DMS79 treated with DMSO at 0.1 percent for 48 hours (cell line): ENCODE measurements at regions not wholly inside any gene's neighbourhood (a gene's known extent, or its start where the extent isn't known, plus 50 kb on each side); places are given as distances from the start of the nearest gene placed in this dataset.

ENCODE experiments used
- DNase-seq: peaks from one replicate; lab custom pipeline; 2025; lab: John Stamatoyannopoulos, UW

DNA sequence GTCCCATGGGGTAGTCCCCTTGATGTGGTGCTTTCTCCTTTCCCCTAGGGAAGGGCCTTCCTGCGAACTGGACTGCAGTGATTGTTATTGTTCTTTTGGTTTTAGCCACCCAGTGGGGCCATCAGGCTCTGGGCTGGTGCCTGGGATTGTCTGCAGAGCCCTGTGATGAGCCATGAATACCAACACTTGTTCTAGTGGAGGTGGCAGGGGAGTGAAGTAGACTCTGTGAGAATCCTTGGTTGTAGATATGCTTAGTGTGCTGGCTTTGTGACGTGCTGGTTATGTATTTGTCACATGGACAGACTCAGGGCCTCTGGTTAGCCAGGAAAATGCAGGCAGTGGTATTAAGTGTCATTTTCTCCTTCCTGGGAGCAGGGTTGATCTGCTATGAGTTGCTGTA is 51.8 kb upstream of the NDUFB4 start:
- no peak for DNase-seq

DNA sequence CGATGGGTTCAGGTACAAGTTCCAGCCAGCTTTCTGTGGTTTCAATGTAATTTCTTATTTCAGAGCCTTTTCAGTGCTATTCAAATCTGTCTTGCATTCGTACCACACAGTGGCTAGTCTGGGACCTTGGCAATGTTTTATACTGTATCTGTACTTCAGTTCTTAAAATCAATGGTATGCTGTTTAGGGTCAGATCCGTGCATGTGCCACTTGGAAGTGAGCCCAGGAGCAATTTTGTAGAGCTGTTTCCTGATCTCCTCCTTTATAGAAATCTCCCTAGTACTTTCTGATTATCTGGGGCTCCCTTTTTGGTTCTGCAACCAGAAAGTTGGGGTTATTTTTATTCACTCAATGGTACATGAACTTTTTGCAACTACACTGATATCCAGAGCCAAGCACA is 59.5 kb upstream of the NDUFB4 start:
- no peak for DNase-seq

GRCh38 chr3:120532969-120533368 is 63.2 kb upstream of the NDUFB4 start:
- DNase-seq = no peak

GRCh38 chr3:120528163-120528562 is 68.0 kb upstream of the NDUFB4 start:
- DNase-seq = no peak

DNA sequence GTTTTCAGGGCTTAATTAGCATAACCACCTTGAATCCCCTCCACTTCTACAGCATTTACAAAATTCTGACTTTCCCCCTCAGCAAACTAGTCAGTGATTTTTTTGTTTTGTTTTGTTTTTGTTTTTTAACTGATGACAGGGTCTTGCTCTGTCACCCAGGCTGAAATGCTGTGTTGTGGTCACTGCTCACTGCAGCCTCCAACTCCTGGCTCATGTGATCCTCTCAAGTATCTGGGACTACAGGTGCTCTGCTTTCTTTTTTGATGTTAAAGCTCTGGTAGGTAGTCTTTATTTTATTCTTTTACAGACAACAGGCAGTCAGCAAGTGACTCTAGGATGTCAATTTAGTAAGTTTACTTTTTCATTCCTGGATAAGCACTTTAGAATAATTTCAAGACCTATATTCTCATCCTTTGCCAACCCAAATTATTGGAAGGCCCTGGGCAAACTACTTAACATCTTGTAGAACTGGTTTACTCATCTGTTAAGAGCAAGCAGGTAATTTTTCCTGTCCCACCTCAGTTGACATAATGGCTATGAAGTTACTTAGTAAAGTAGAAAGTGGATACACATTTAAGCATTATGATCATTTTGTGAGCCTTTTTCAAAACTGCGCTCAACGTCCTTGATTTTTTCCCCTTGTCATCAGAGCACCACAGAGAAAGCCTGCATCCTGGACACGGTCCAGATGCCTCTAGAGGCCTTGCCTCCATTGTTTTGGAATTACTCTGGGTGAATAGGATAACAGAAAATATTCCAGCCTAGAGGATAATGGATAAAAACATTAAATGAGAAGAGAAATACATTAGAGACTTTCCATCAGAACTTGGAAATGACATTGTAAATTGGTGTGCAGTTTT is 69.9 kb upstream of the NDUFB4 start:
- peak; percentile 83 for DNase-seq

GRCh38 chr3:120524171-120524923 is 71.8 kb upstream of the NDUFB4 start:
- DNase-seq = no peak

DNA sequence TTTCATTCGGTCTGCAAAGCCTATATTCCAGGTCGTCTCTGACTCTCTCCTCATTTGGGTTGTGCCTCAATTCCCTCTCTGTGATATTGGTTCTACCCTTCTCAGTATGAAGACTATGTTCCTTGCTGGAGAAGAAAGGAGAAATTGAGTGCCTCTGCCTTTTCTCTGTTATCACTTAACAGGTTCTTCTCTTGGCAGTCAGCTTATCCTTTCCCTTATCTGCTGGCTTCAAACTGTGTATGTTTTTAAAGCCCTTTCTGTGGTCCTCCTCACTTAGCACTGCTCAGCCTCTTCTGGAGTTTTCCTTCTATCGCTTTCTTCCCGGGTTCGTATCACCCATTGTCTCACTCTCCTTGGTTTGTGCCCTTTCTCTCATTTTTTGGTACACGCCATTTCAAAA is 65.3 kb upstream of the FSTL1 start:
- no peak for DNase-seq

DNA sequence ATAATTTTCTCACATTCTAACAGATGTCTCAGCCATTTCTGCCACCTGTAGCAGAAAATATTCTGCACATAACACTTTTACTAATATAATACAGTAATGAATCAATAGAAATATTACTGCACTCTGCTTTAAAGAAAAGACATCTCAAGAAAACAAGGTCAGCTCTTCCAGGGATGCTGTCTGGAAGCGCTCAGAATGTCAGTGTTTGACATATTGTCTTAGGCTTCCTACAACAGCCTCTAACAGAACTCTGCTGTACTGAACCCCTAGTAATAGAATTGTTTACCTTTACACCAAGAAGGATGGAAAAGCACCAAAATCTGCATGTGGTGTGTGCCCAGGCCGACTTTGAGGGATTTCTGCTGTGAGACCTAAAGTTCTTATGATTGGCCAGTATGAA is 61.9 kb upstream of the FSTL1 start:
- no peak for DNase-seq

DNA sequence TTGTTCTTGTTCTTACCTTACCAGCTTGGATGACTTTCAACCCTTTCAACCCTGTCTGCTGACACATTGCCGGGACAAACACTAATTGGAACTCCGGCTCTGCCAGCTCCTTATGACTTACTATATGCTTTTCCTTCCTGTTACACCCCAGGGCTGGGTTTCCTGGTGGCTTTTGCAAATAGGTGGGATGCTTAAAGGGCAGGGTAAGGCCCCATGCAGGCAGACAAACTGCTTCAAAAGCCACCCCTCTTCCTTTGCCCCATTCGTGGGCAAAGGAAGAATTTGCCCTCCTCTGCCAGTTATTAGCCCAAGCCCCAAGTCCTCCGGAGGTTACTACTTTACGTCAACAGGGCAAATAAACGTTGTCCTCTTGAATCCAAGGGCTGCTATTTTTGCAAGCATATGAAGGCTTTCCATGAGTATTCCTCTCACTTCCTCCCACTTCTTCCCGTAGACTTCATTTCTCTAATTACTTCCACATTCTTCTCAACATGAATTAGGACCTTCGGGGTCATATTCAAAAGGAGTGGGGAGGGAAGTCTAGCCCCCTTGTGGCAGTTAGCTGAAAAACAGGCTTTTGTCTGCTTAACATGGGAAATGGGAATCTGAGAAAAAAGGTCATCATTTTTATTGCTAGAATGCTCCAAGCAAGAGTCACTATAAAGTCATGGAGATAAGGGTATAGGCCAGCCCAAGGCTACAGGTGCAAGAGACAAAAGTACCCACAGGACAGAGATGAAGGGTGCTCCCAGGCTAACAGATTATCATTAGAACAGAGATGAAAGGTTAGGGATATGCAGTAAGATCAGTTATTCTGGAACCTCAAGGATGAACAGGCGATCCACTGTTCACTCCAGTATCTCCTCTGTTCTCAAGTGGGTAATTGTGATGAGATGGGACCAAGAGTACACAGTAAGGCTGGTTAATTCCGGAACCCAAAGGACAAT is 56.3 kb upstream of the FSTL1 start:
- DNase-seq = peak; percentile 73

DNA sequence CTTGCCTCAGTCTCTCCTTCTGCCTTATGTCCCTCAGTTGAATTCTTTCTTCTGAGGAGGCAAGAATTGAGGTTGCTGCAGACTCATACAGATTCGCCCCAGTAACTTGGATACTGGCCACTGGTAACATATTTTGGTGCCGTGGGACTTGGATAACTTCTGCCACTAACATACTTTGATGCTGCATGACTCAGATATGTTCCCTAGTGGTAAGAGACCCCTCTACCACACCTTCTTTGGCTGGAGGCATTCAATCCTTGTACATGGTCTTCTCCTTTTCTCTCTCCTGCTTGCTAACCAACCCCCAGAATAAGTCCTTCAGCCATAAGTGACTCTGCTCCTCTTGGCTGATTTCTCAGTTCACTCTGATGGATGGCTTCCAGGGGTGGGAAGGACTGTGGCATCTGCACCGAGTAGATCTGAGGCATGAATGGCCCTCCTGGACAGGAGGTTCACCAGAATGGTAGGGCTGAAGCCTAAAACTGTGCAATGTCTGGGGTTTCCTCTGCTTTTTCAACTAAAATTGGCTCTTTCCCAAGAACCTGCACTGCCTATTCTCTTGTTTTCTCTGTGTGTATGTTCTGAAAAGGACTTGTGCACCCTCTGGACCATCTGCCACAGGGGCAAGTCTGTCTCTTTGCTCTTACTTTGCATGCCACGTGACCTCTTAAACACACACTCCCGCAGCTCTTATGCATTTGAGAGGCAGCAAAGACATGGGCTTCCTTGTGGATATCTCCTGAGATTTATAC is 55.5 kb upstream of the FSTL1 start:
- DNase-seq = peak; percentile 95

DNA sequence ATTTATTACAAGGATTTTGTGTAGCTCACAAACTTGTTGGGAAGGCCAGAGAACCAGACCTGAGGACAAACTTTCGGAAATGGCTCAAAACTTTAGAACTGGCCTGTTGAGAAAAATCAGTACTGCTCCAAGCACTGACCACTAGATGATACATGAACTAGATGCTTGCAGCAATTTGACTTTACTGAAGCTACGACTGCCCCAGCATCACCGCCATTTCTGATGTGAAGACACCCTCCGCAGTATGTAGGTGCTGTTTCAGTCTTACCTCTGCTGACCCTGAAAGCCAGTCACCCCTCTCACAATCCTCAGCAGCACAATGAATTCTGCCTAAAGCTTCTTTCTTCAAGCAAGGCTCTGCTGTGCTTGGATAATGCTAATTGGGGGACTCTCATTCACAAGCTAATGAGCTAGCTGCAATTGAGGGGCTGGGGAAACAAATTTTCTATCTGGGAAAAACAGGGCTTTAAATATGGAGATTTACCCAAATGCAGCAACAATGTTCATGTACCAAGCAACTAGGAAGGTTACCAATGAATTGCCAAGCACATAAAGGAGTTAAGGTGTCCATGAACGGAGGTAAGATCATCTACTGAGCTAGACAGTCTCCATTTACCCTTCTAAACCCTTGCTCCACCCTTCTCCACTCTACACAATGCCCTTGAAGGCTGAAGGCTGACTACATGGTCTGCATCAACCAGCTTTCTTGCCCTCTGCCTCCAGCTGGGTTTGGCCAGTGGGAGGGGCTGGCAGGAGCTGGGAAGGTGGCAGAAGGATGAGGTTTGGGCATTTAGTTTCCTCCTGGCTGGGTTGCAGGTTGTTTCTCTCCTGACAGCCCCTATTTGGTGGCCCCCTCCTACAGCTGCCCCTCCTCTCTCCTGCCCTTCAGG is 53.2 kb upstream of the FSTL1 start:
- DNase-seq = no peak

- DNase-seq = no peak
Measured at GRCh38 chr3:120502116-120502515, 51.3 kb upstream of the FSTL1 start.
